ENCODE measurements at regions not wholly inside any gene's neighbourhood (a gene's known extent, or its start where the extent isn't known, plus 50 kb on each side); places are given as distances from the start of the nearest gene placed in this dataset.
"Not testable (repeated sequence)": the region's sequence is repeated elsewhere in the genome, so short reads cannot be mapped to it uniquely, and the experiment has no call there.

- DNase-seq (ENCODE audit: low spot score); POLR2A ChIA-PET; CTCF ChIA-PET (ENCODE audit: low intra/inter-chr PET ratio, low total read pairs); H2AFZ ChIP-seq (ENCODE audit: low read length); H3K36me3 ChIP-seq (replicated peaks in 1 of 2; ENCODE audit: control insufficient read depth in 1 of 2, insufficient read depth in 2 of 2, low read length in 2 of 2); H3K79me2 ChIP-seq (ENCODE audit: insufficient read depth, low read length); H3K4me3 ChIP-seq (replicated peaks in 1 of 3; ENCODE audit: insufficient read depth in 1 of 3, low read depth in 2 of 3, low read length in 3 of 3); H4K20me1 ChIP-seq (ENCODE audit: insufficient read depth, low read length); H3K4me1 ChIP-seq (ENCODE audit: insufficient read depth, low read length); H3K27me3 ChIP-seq (ENCODE audit: control insufficient read depth in 1 of 2, insufficient read depth in 2 of 2, low read length in 2 of 2); BruUV-seq (replicated peaks); H3K27ac ChIP-seq (ENCODE audit: extremely low read length, insufficient read depth, low read length); H3K9ac ChIP-seq (ENCODE audit: insufficient read depth, low read depth, low read length); FAIRE-seq; H3K4me2 ChIP-seq (ENCODE audit: low read depth, low read length); ATAC-seq; in situ Hi-C loops (cut with HindIII; ENCODE audit: extremely low pct_ligation_motif_present, low pct_unique_long_range_greater_than_20kb); intact Hi-C loops (cut with micrococcal nuclease; ENCODE audit: unreplicated experiment): not testable (repeated sequence)
- 4% methylated on average over 6 of the region's 6 CpGs for whole genome bisulfite sequencing (ENCODE audit: low lambda C conversion rate)
- H3K9me3 ChIP-seq (ENCODE audit: low read length): peaks cover 64% of the 10 kb centered on the region
Measured at GRCh38 chr2:67589121-67589520, 192.0 kb downstream of the ETAA1 start.

- H3K4me3 ChIP-seq (replicated peaks in 1 of 3; ENCODE audit: insufficient read depth in 1 of 3, low read depth in 2 of 3, low read length in 3 of 3); in situ Hi-C loops (cut with HindIII; ENCODE audit: extremely low pct_ligation_motif_present, low pct_unique_long_range_greater_than_20kb); FAIRE-seq; H4K20me1 ChIP-seq (ENCODE audit: insufficient read depth, low read length); BruUV-seq (replicated peaks); DNase-seq (ENCODE audit: low spot score); H3K79me2 ChIP-seq (ENCODE audit: insufficient read depth, low read length); POLR2A ChIA-PET; H3K36me3 ChIP-seq (replicated peaks in 1 of 2; ENCODE audit: control insufficient read depth in 1 of 2, insufficient read depth in 2 of 2, low read length in 2 of 2); H3K4me2 ChIP-seq (ENCODE audit: low read depth, low read length); H3K27ac ChIP-seq (ENCODE audit: extremely low read length, insufficient read depth, low read length); CTCF ChIA-PET (ENCODE audit: low intra/inter-chr PET ratio, low total read pairs); intact Hi-C loops (cut with micrococcal nuclease; ENCODE audit: unreplicated experiment); H3K27me3 ChIP-seq (ENCODE audit: control insufficient read depth in 1 of 2, insufficient read depth in 2 of 2, low read length in 2 of 2); H2AFZ ChIP-seq (ENCODE audit: low read length); H3K9ac ChIP-seq (ENCODE audit: insufficient read depth, low read depth, low read length); H3K4me1 ChIP-seq (ENCODE audit: insufficient read depth, low read length); ATAC-seq: not testable (repeated sequence)
- H3K9me3 ChIP-seq (ENCODE audit: low read length): peaks cover 24% of the 10 kb centered on the region; the same call in 1 of the 2 replicates
Measured at GRCh38 chr2:67594522-67594921, 197.4 kb downstream of the ETAA1 start.

- peak; percentile 32 for FAIRE-seq
- TF ChIP-seq SNAPC2 (CRISPR knock-in tag; IDR thresholded peaks at IDR 0.05) (no peak), MAFF (IDR thresholded peaks at IDR 0.05; ENCODE audit: low read depth, low read length) (peak; percentile 21; the same call in 1 of the 2 replicates), IKZF1 (IDR thresholded peaks at IDR 0.05) (no peak), MAFK (conservative IDR thresholded peaks at IDR 0.05 in 1 of 2, IDR thresholded peaks at IDR 0.05 in 1 of 2; ENCODE audit: low read length in 2 of 2) (peak in 1 of 2 experiments; percentile 66; a peak in 2 of 4 replicates), MZF1 (CRISPR knock-in tag; IDR thresholded peaks at IDR 0.05; ENCODE audit: borderline replicate concordance) (no peak), ZKSCAN1 (IDR thresholded peaks at IDR 0.05; ENCODE audit: low read length) (no peak), HNRNPH1 (optimal IDR thresholded peaks at IDR 0.05; ENCODE audit: low read depth, low read length) (no peak), PAX8 (CRISPR knock-in tag; IDR thresholded peaks at IDR 0.05; ENCODE audit: borderline replicate concordance) (no peak), GRHL1 (CRISPR knock-in tag; conservative IDR thresholded peaks at IDR 0.05) (no peak), PLSCR1 (CRISPR knock-in tag; IDR thresholded peaks at IDR 0.05; ENCODE audit: borderline replicate concordance) (no peak)
Measured at GRCh38 chr2:67596871-67597270, 199.7 kb downstream of the ETAA1 start.

More at GRCh38 chr2:67596871-67597270, 199.7 kb downstream of the ETAA1 start:
- no peak for DNase-seq (ENCODE audit: low spot score)
- intact Hi-C loops (cut with micrococcal nuclease; ENCODE audit: unreplicated experiment): no loop called here
- Histone ChIP-seq H3K27me3 (ENCODE audit: control insufficient read depth in 1 of 2, insufficient read depth in 2 of 2, low read length in 2 of 2) (no peaks in the 10 kb centered on the region), H3K4me1 (ENCODE audit: insufficient read depth, low read length) (no peaks in the 10 kb centered on the region), H3K27ac (ENCODE audit: extremely low read length, insufficient read depth, low read length) (no peak overlapping the region), H3K36me3 (replicated peaks in 1 of 2; ENCODE audit: control insufficient read depth in 1 of 2, insufficient read depth in 2 of 2, low read length in 2 of 2) (no peaks in the 10 kb centered on the region), H4K20me1 (ENCODE audit: insufficient read depth, low read length) (no peaks in the 10 kb centered on the region), H3K79me2 (ENCODE audit: insufficient read depth, low read length) (no peaks in the 10 kb centered on the region), H3K4me2 (ENCODE audit: low read depth, low read length) (no peak overlapping the region), H3K4me3 (replicated peaks in 1 of 3; ENCODE audit: insufficient read depth in 1 of 3, low read depth in 2 of 3, low read length in 3 of 3) (no peak overlapping the region), H3K9ac (ENCODE audit: insufficient read depth, low read depth, low read length) (no peak overlapping the region), H3K9me3 (ENCODE audit: low read length) (peaks cover 30% of the 10 kb centered on the region; the same call in 1 of the 2 replicates), H2AFZ (ENCODE audit: low read length) (no peak overlapping the region)
- ChIA-PET POLR2A (no interaction called here), CTCF (ENCODE audit: low intra/inter-chr PET ratio, low total read pairs) (no interaction called here)
- BruUV-seq (replicated peaks): no TSS peak
- ATAC-seq: no peak
- in situ Hi-C loops (cut with HindIII; ENCODE audit: extremely low pct_ligation_motif_present, low pct_unique_long_range_greater_than_20kb): no loop called here
